SK-N-SH treated with all-trans-retinoic acid at 6 μM for 48 hours (cell line): ENCODE measurements at regions not wholly inside any gene's neighbourhood (a gene's known extent, or its start where the extent isn't known, plus 50 kb on each side); places are given as distances from the start of the nearest gene placed in this dataset.

Experiments
- ZNF8 ChIP-seq: fragments of 450-650 bp; formaldehyde crosslinking; IDR thresholded peaks from 2 replicates; pipeline ENCODE4 v1.5.0; 2020; ENCODE audit warnings: mild to moderate bottlenecking, moderate library complexity
- TF ChIP-seq, protein P1 (sequence below): fragments of 250-450 bp; sonication (Bioruptor Pico); IDR thresholded peaks from 2 replicates; pipeline ENCODE4 v1.8.0; 2021; ENCODE audit warnings: low read depth, mild to moderate bottlenecking, moderate library complexity, borderline replicate concordance

DNA sequence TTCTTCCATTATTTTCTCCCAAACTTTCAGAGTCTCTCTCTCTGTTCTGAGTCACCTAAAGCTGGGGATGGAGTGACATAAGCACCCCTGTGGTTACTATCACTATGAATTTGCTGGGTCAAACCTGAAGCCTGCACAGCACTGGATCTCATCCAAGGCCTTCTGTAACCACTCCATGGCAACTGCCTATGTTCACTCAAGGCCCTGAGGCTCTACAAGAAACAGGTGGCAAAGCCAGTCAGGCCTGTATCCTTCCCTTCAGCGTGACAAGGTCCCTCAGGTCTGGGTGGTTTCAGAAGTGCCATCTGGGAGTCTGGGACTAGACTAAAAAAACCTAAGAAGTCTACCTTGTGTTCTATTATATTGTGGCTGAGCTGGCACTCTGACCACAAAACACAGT lies 1278.8 kb upstream of the EYS start:
- TF ChIP-seq ZNF8 (CRISPR knock-in tag) = no peak
- TF ChIP-seq, protein P1, sequence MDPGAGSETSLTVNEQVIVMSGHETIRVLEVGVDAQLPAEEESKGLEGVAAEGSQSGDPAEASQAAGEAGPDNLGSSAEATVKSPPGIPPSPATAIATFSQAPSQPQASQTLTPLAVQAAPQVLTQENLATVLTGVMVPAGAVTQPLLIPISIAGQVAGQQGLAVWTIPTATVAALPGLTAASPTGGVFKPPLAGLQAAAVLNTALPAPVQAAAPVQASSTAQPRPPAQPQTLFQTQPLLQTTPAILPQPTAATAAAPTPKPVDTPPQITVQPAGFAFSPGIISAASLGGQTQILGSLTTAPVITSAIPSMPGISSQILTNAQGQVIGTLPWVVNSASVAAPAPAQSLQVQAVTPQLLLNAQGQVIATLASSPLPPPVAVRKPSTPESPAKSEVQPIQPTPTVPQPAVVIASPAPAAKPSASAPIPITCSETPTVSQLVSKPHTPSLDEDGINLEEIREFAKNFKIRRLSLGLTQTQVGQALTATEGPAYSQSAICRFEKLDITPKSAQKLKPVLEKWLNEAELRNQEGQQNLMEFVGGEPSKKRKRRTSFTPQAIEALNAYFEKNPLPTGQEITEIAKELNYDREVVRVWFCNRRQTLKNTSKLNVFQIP (CRISPR knock-in tag) = no peak
